H1 (cell line): ENCODE measurements at regions not wholly inside any gene's neighbourhood (a gene's known extent, or its start where the extent isn't known, plus 50 kb on each side); places are given as distances from the start of the nearest gene placed in this dataset.

Experiments used
- CEBPB ChIP-seq: IDR thresholded peaks from 2 replicates; pipeline ENCODE4 v1.6.1; 2012; ENCODE audit warnings: low read depth, low read length
- CREB1 ChIP-seq: IDR thresholded peaks from 2 replicates; pipeline ENCODE4 v1.6.1; 2012; ENCODE audit warnings: inconsistent platforms
- HDAC6 ChIP-seq: IDR thresholded peaks from one replicate; pipeline ENCODE4 v1.7.1; 2012; ENCODE audit warnings: low read depth, mild to moderate bottlenecking, inconsistent platforms, low read length, moderate library complexity

DNA sequence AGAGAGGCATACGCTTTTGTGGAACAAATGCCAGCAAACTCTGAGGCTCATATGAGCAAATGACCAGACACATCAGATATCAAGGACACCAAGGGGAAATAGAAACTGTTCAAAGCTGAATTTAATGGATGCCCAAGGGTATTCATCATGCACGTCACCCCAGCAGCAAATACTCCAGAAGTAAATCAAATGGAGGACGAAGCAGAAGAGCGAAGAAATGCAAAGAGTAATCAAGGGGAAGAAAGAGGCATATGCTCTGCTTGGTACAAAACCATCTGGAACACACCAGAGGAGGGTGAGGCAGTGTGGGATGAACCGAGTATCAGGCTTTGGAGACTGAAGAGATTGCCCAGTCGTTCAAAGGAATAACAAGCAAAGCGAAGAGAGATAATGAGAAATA, 232.6 kb upstream of the EGLN3 start (continued):
- TF ChIP-seq CEBPB = no peak
- no peak for TF ChIP-seq HDAC6
- no peak for TF ChIP-seq CREB1
